WERI-Rb-1 (cell line): ENCODE measurements at regions not wholly inside any gene's neighbourhood (a gene's known extent, or its start where the extent isn't known, plus 50 kb on each side); places are given as distances from the start of the nearest gene placed in this dataset.

Experiments
- DNase-seq: peaks from one replicate; pipeline ENCODE4 v3.0.0-alpha.2; 2020
- H3K27ac ChIP-seq: fragments of 250-450 bp; sonication (Bioruptor Pico); 2 replicates; pipeline ENCODE4 v1.5.1; 2020; ENCODE audit warnings: mild to moderate bottlenecking, moderate library complexity
- H3K27me3 ChIP-seq: fragments of 250-450 bp; sonication (Bioruptor Pico); 2 replicates; pipeline ENCODE4 v1.5.1; 2021; ENCODE audit warnings: mild to moderate bottlenecking, low read depth, moderate library complexity; ENCODE audit not compliant: insufficient read depth, severe bottlenecking
- H3K36me3 ChIP-seq: fragments of 250-450 bp; sonication (Bioruptor Pico); 2 replicates; pipeline ENCODE4 v1.5.1; 2020; ENCODE audit warnings: mild to moderate bottlenecking, moderate library complexity
- H3K4me3 ChIP-seq: 2 replicates; pipeline ENCODE4 v1.5.1; 2011; ENCODE audit warnings: low read depth, mild to moderate bottlenecking, control low read depth, low read length
- H3K9me3 ChIP-seq: fragments of 250-450 bp; sonication (Bioruptor Pico); 2 replicates; pipeline ENCODE4 v1.5.1; 2021; ENCODE audit warnings: mild to moderate bottlenecking, moderate library complexity; ENCODE audit not compliant: severe bottlenecking
- CTCF ChIP-seq: IDR thresholded peaks from 2 replicates; pipeline ENCODE4 v1.5.1; 2011; ENCODE audit warnings: low read depth, mild to moderate bottlenecking, control low read depth, inconsistent platforms, low read length

GRCh38 chr11:45458269-45458668 is 172.1 kb upstream of the SYT13 start:
- no peaks in the 10 kb centered on the region for H3K36me3 ChIP-seq
- no peak overlapping the region for H3K4me3 ChIP-seq
- no peaks in the 10 kb centered on the region for H3K9me3 ChIP-seq
- TF ChIP-seq CTCF = no peak
- no peak overlapping the region for H3K27ac ChIP-seq
- no peaks in the 10 kb centered on the region for H3K27me3 ChIP-seq
- DNase-seq = no peak

GRCh38 chr11:45457649-45458048 is 171.5 kb upstream of the SYT13 start:
- Histone ChIP-seq H3K9me3 (no peaks in the 10 kb centered on the region), H3K4me3 (no peak overlapping the region), H3K27ac (no peak overlapping the region), H3K27me3 (no peaks in the 10 kb centered on the region), H3K36me3 (no peaks in the 10 kb centered on the region)
- no peak for TF ChIP-seq CTCF
- DNase-seq = no peak

- Histone ChIP-seq H3K9me3 (no peaks in the 10 kb centered on the region), H3K27me3 (no peaks in the 10 kb centered on the region), H3K4me3 (no peak overlapping the region), H3K27ac (no peak overlapping the region), H3K36me3 (no peaks in the 10 kb centered on the region)
- no peak for DNase-seq
- TF ChIP-seq CTCF = no peak
These were observed 170.5 kb upstream of the SYT13 start for GRCh38 chr11:45456686-45457085.

GRCh38 chr11:45455536-45455935 is 169.4 kb upstream of the SYT13 start:
- Histone ChIP-seq H3K36me3 (no peaks in the 10 kb centered on the region), H3K27ac (no peak overlapping the region), H3K9me3 (no peaks in the 10 kb centered on the region), H3K4me3 (no peak overlapping the region), H3K27me3 (no peaks in the 10 kb centered on the region)
- no peak for DNase-seq
- TF ChIP-seq CTCF = no peak

- no peak overlapping the region for H3K4me3 ChIP-seq
- no peaks in the 10 kb centered on the region for H3K9me3 ChIP-seq
- no peak for DNase-seq
- H3K27ac ChIP-seq = no peak overlapping the region
- no peak for TF ChIP-seq CTCF
- no peaks in the 10 kb centered on the region for H3K36me3 ChIP-seq
- H3K27me3 ChIP-seq = no peaks in the 10 kb centered on the region
These were observed 168.8 kb upstream of the SYT13 start for GRCh38 chr11:45454917-45455401.

GRCh38 chr11:45453721-45454120 is 167.6 kb upstream of the SYT13 start:
- H3K9me3 ChIP-seq = no peaks in the 10 kb centered on the region
- H3K36me3 ChIP-seq = no peaks in the 10 kb centered on the region
- H3K27me3 ChIP-seq = no peaks in the 10 kb centered on the region
- no peak for TF ChIP-seq CTCF
- no peak overlapping the region for H3K4me3 ChIP-seq
- no peak for DNase-seq
- H3K27ac ChIP-seq = no peak overlapping the region
